KBM-7 (cell line): ENCODE measurements at regions not wholly inside any gene's neighbourhood (a gene's known extent, or its start where the extent isn't known, plus 50 kb on each side); places are given as distances from the start of the nearest gene placed in this dataset.
"Not testable (repeated sequence)": the region's sequence is repeated elsewhere in the genome, so short reads cannot be mapped to it uniquely, and the experiment has no call there.

Source experiments
- DNase-seq: peaks from one replicate; pipeline ENCODE4 v3.0.0-alpha.2; 2015
- in situ Hi-C: fragments of 300-500 bp; cut with MboI; formaldehyde crosslinking; loops from 2 replicates; pipeline ENCODE4 v1.14.3; 2020; ENCODE audit warnings: low sequenced_read_pairs, low pct_unique_long_range_greater_than_20kb, mixed read lengths

GRCh38 chr2:7437141-7437540, 519.9 kb downstream of the RNF144A start:
- no peak for DNase-seq
- in situ Hi-C loops = loop anchor here (25.0 kb wide), 1 partner anchor 1100 kb away; no protein-coding TSS in a partner anchor

- no peak for DNase-seq
- in situ Hi-C loops = loop anchor here (25.0 kb wide), 1 partner anchor 1099 kb away; no protein-coding TSS in a partner anchor
Measured at GRCh38 chr2:7437716-7438632, 520.8 kb downstream of the RNF144A start.

- DNase-seq = no peak
- in situ Hi-C loops = loop anchor here (25.0 kb wide), 1 partner anchor 1098 kb away; no protein-coding TSS in a partner anchor
Measured at GRCh38 chr2:7438855-7439254, 521.6 kb downstream of the RNF144A start.

GRCh38 chr2:7440977-7441376, 523.8 kb downstream of the RNF144A start:
- in situ Hi-C loops = loop anchor here (25.0 kb wide), 1 partner anchor 1096 kb away; no protein-coding TSS in a partner anchor
- DNase-seq = no peak

GRCh38 chr2:7441841-7442240, 524.6 kb downstream of the RNF144A start:
- not testable (repeated sequence) for DNase-seq
- in situ Hi-C loops = loop anchor here (25.0 kb wide), 1 partner anchor 1095 kb away; no protein-coding TSS in a partner anchor

- no peak for DNase-seq
- in situ Hi-C loops = loop anchor here (25.0 kb wide), 1 partner anchor 1093 kb away; no protein-coding TSS in a partner anchor
Measured at GRCh38 chr2:7444626-7445025, 527.4 kb downstream of the RNF144A start.

- in situ Hi-C loops = loop anchor here (25.0 kb wide), 1 partner anchor 1089 kb away; no protein-coding TSS in a partner anchor
- no peak for DNase-seq
Measured at GRCh38 chr2:7448578-7449264, 531.5 kb downstream of the RNF144A start.

GRCh38 chr2:7449298-7449697, 532.1 kb downstream of the RNF144A start:
- in situ Hi-C loops = loop anchor here (25.0 kb wide), 1 partner anchor 1088 kb away; no protein-coding TSS in a partner anchor
- no peak for DNase-seq

- in situ Hi-C loops = no loop called here
- DNase-seq = no peak
Measured at GRCh38 chr2:7450188-7450832, 533.1 kb downstream of the RNF144A start.

- no peak for DNase-seq
- in situ Hi-C loops = no loop called here
Measured at GRCh38 chr2:7450833-7451190, 533.6 kb downstream of the RNF144A start.

GRCh38 chr2:7452110-7452876, 535.1 kb downstream of the RNF144A start:
- in situ Hi-C loops = no loop called here
- DNase-seq = no peak

- in situ Hi-C loops = no loop called here
- no peak for DNase-seq
Measured at GRCh38 chr2:7454592-7454991, 537.4 kb downstream of the RNF144A start.

- no peak for DNase-seq
- in situ Hi-C loops = no loop called here
Measured at GRCh38 chr2:7456762-7457161, 539.5 kb downstream of the RNF144A start.

GRCh38 chr2:7458066-7458465, 540.9 kb downstream of the RNF144A start:
- in situ Hi-C loops = no loop called here

GRCh38 chr2:7467782-7468447, 550.7 kb downstream of the RNF144A start:
- DNase-seq = no peak
- in situ Hi-C loops = no loop called here

More at GRCh38 chr2:7458066-7458465, 540.9 kb downstream of the RNF144A start:
- no peak for DNase-seq

GRCh38 chr2:7468448-7468828, 551.2 kb downstream of the RNF144A start:
- DNase-seq = no peak
- in situ Hi-C loops = no loop called here

- no peak for DNase-seq
- in situ Hi-C loops = no loop called here
Measured at GRCh38 chr2:7468955-7469354, 551.7 kb downstream of the RNF144A start.

GRCh38 chr2:7471185-7471584, 554.0 kb downstream of the RNF144A start:
- in situ Hi-C loops = no loop called here

More at GRCh38 chr2:7471185-7471584, 554.0 kb downstream of the RNF144A start:
- no peak for DNase-seq
